Activated CD4-positive, alpha-beta T cell treated with anti-CD3 and anti-CD28 coated beads, Interleukin-2, amount 10 ng/mL, durations not matched to agents 24 days and 14 days (primary cell): ENCODE measurements at regions not wholly inside any gene's neighbourhood (a gene's known extent, or its start where the extent isn't known, plus 50 kb on each side); places are given as distances from the start of the nearest gene placed in this dataset.
"Not testable (repeated sequence)": the region's sequence is repeated elsewhere in the genome, so short reads cannot be mapped to it uniquely, and the experiment has no call there.

Source experiments
- DNase-seq: peaks from one replicate; pipeline ENCODE4 v3.0.0; 2022
- H3K27ac Mint-ChIP-seq: one replicate; pipeline ENCODE4 v1.8.0; 2022; ENCODE audit warnings: mild to moderate bottlenecking, mixed read lengths
- H3K27me3 Mint-ChIP-seq: one replicate; pipeline ENCODE4 v1.8.0; 2022; ENCODE audit warnings: mixed read lengths
- H3K36me3 Mint-ChIP-seq: one replicate; pipeline ENCODE4 v1.8.0; 2022; ENCODE audit warnings: low read depth, mild to moderate bottlenecking, mixed read lengths
- H3K4me1 Mint-ChIP-seq: one replicate; pipeline ENCODE4 v1.8.0; 2021; ENCODE audit warnings: mixed read lengths
- H3K4me3 Mint-ChIP-seq: one replicate; pipeline ENCODE4 v1.8.0; 2022; ENCODE audit warnings: mild to moderate bottlenecking, moderate library complexity, mixed read lengths
- H3K9me3 Mint-ChIP-seq: one replicate; pipeline ENCODE4 v1.8.0; 2021; ENCODE audit warnings: mixed read lengths
- intact Hi-C: fragments of 100-400 bp; cut with micrococcal nuclease; formaldehyde crosslinking; loops from one replicate; pipeline ENCODE4 v1.15.1; 2023

- Mint-ChIP-seq H3K27me3 (peaks cover 40% of the 10 kb centered on the region), H3K36me3 (peaks cover 9% of the 10 kb centered on the region), H3K4me1 (peaks cover 52% of the 10 kb centered on the region)
Measured at GRCh38 chr13:50129081-50129705, 113.9 kb downstream of the KCNRG start.

GRCh38 chr13:50129706-50130122 lies 114.5 kb downstream of the KCNRG start:
- Mint-ChIP-seq H3K4me3 (peak overlapping the region; percentile 77), H3K27ac (peak overlapping the region; percentile 91), H3K36me3 (peaks cover 12% of the 10 kb centered on the region), H3K9me3 (peaks cover 13% of the 10 kb centered on the region), H3K27me3 (peaks cover 45% of the 10 kb centered on the region), H3K4me1 (peaks cover 52% of the 10 kb centered on the region)
- no peak for DNase-seq
- intact Hi-C loops = loop anchor here (2.0 to 10.0 kb wide), 6 partner anchors 37 to 1625 kb away; partner anchors contain the start of gene KPNA3

More at GRCh38 chr13:50129081-50129705, 113.9 kb downstream of the KCNRG start:
- intact Hi-C loops = loop anchor here (2.0 to 10.0 kb wide), 6 partner anchors 38 to 1624 kb away; partner anchors contain the start of gene KPNA3
- peak; percentile 80 for DNase-seq
- H3K4me3 Mint-ChIP-seq = peak overlapping the region; percentile 77
- H3K9me3 Mint-ChIP-seq = peaks cover 9% of the 10 kb centered on the region
- peak overlapping the region; percentile 91 for H3K27ac Mint-ChIP-seq

- H3K27ac Mint-ChIP-seq = peak overlapping the region; percentile 78
- H3K27me3 Mint-ChIP-seq = peaks cover 51% of the 10 kb centered on the region
- peak; percentile 81 for DNase-seq
- peak overlapping the region; percentile 77 for H3K4me3 Mint-ChIP-seq
- intact Hi-C loops = no loop called here
- H3K9me3 Mint-ChIP-seq = peaks cover 17% of the 10 kb centered on the region
- peaks cover 52% of the 10 kb centered on the region for H3K4me1 Mint-ChIP-seq
- H3K36me3 Mint-ChIP-seq = peaks cover 12% of the 10 kb centered on the region
Measured at GRCh38 chr13:50130123-50130946, 115.1 kb downstream of the KCNRG start.

GRCh38 chr13:50131920-50132903 lies 117.0 kb downstream of the KCNRG start:
- Mint-ChIP-seq H3K4me3 (peak overlapping the region; percentile 77), H3K9me3 (peaks cover 15% of the 10 kb centered on the region), H3K36me3 (peaks cover 7% of the 10 kb centered on the region), H3K4me1 (peaks cover 41% of the 10 kb centered on the region), H3K27me3 (peaks cover 60% of the 10 kb centered on the region), H3K27ac (peak overlapping the region; percentile 15)
- intact Hi-C loops = loop anchor here (1.0 kb wide), 1 partner anchor 234 kb away; no protein-coding TSS in a partner anchor
- peak; percentile 69 for DNase-seq

GRCh38 chr13:50132904-50133357 lies 117.7 kb downstream of the KCNRG start:
- DNase-seq = peak; percentile 47
- Mint-ChIP-seq H3K27ac (no peak overlapping the region), H3K9me3 (peaks cover 15% of the 10 kb centered on the region), H3K4me1 (peaks cover 38% of the 10 kb centered on the region), H3K4me3 (peak overlapping the region; percentile 73), H3K27me3 (peaks cover 67% of the 10 kb centered on the region), H3K36me3 (peaks cover 6% of the 10 kb centered on the region)
- intact Hi-C loops = no loop called here

GRCh38 chr13:50133358-50133953 lies 118.2 kb downstream of the KCNRG start:
- H3K4me1 Mint-ChIP-seq = peaks cover 32% of the 10 kb centered on the region
- DNase-seq = peak; percentile 49
- no peak overlapping the region for H3K27ac Mint-ChIP-seq
- peaks cover 68% of the 10 kb centered on the region for H3K27me3 Mint-ChIP-seq
- intact Hi-C loops = no loop called here
- H3K36me3 Mint-ChIP-seq = peaks cover 6% of the 10 kb centered on the region
- H3K4me3 Mint-ChIP-seq = no peak overlapping the region
- H3K9me3 Mint-ChIP-seq = peaks cover 15% of the 10 kb centered on the region

- Mint-ChIP-seq H3K4me1 (peaks cover 19% of the 10 kb centered on the region), H3K36me3 (peaks cover 6% of the 10 kb centered on the region), H3K27me3 (peaks cover 66% of the 10 kb centered on the region), H3K9me3 (peaks cover 15% of the 10 kb centered on the region), H3K27ac (no peak overlapping the region), H3K4me3 (no peak overlapping the region)
- intact Hi-C loops = no loop called here
- peak; percentile 40 for DNase-seq
Measured at GRCh38 chr13:50136226-50136625, 121.0 kb downstream of the KCNRG start.

- Mint-ChIP-seq H3K27me3 (peaks cover 66% of the 10 kb centered on the region), H3K4me1 (peaks cover 16% of the 10 kb centered on the region), H3K9me3 (peaks cover 15% of the 10 kb centered on the region), H3K4me3 (no peak overlapping the region), H3K27ac (no peak overlapping the region), H3K36me3 (peaks cover 6% of the 10 kb centered on the region)
- no peak for DNase-seq
- intact Hi-C loops = no loop called here
Measured at GRCh38 chr13:50136678-50137077, 121.4 kb downstream of the KCNRG start.

GRCh38 chr13:50139435-50139934 lies 124.2 kb downstream of the KCNRG start:
- H3K4me1 Mint-ChIP-seq, H3K36me3 Mint-ChIP-seq, H3K4me3 Mint-ChIP-seq, DNase-seq, H3K27ac Mint-ChIP-seq, intact Hi-C loops: not testable (repeated sequence)
- Mint-ChIP-seq H3K27me3 (peaks cover 50% of the 10 kb centered on the region), H3K9me3 (peaks cover 10% of the 10 kb centered on the region)

GRCh38 chr13:50140153-50140552 lies 124.9 kb downstream of the KCNRG start:
- no peak for DNase-seq
- no peaks in the 10 kb centered on the region for H3K36me3 Mint-ChIP-seq
- H3K9me3 Mint-ChIP-seq = peaks cover 6% of the 10 kb centered on the region
- peaks cover 46% of the 10 kb centered on the region for H3K27me3 Mint-ChIP-seq
- intact Hi-C loops = loop anchor here (1.0 kb wide), 1 partner anchor 27 kb away; no protein-coding TSS in a partner anchor
- no peak overlapping the region for H3K4me3 Mint-ChIP-seq
- H3K4me1 Mint-ChIP-seq = peaks cover 6% of the 10 kb centered on the region
- no peak overlapping the region for H3K27ac Mint-ChIP-seq

GRCh38 chr13:50140581-50141374 lies 125.5 kb downstream of the KCNRG start:
- intact Hi-C loops = loop anchor here (1.0 kb wide), 1 partner anchor 27 kb away; no protein-coding TSS in a partner anchor
- Mint-ChIP-seq H3K9me3 (no peaks in the 10 kb centered on the region), H3K36me3 (no peaks in the 10 kb centered on the region), H3K4me3 (no peak overlapping the region), H3K27ac (no peak overlapping the region), H3K27me3 (peaks cover 43% of the 10 kb centered on the region), H3K4me1 (peaks cover 6% of the 10 kb centered on the region)
- no peak for DNase-seq

GRCh38 chr13:50141375-50141975 lies 126.2 kb downstream of the KCNRG start:
- intact Hi-C loops = no loop called here
- Mint-ChIP-seq H3K36me3 (no peaks in the 10 kb centered on the region), H3K27ac (no peak overlapping the region), H3K27me3 (peaks cover 46% of the 10 kb centered on the region), H3K9me3 (no peaks in the 10 kb centered on the region), H3K4me3 (no peak overlapping the region), H3K4me1 (peaks cover 6% of the 10 kb centered on the region)
- no peak for DNase-seq
